HEK293 (cell line): ENCODE measurements at regions not wholly inside any gene's neighbourhood (a gene's known extent, or its start where the extent isn't known, plus 50 kb on each side); places are given as distances from the start of the nearest gene placed in this dataset.
A peak's percentile ranks its signal among the peaks of the same experiment; 100 is the strongest.

Experiments
- CTCF ChIA-PET: fragments of 350-600 bp; formaldehyde crosslinking; extraction: SDS; loops from one replicate; lab custom pipeline; 2021; ENCODE audit warnings: antibody characterized with exemption; lab: Yijun Ruan, JAX
- POLR2A ChIA-PET: fragments of 300-600 bp; formaldehyde crosslinking; extraction: SDS; loops from one replicate; lab custom pipeline; 2020; ENCODE audit warnings: antibody characterized with exemption, inconsistent platforms; lab: Yijun Ruan, JAX
- H3K27ac ChIP-seq: fragments of 200-500 bp; sonication (Bioruptor generic); 2 replicates; pipeline ENCODE4 v1.5.1; 2014; ENCODE audit warnings: low read depth, low read length, control low read depth, inconsistent platforms; ENCODE audit errors: extremely low read depth
- H3K36me3 ChIP-seq, 2 experiments: fragments of 200-500 bp in 1 of 2; sonication (Bioruptor generic) in 1 of 2; 1 replicate in 1 of 2; 2 replicates in 1 of 2; pipeline ENCODE4 v1.5.1; 2014 to 2017; ENCODE audit warnings: inconsistent platforms in 2 of 2, low read length in 2 of 2; ENCODE audit not compliant: control insufficient read depth in 2 of 2, insufficient read depth in 1 of 2
- H3K4me1 ChIP-seq: fragments of 200-500 bp; sonication (Bioruptor generic); 2 replicates; pipeline ENCODE4 v1.5.1; 2014; ENCODE audit warnings: mild to moderate bottlenecking, low read length, inconsistent platforms; ENCODE audit not compliant: control insufficient read depth, insufficient read depth
- H3K4me3 ChIP-seq: 2 replicates; pipeline ENCODE4 v1.5.1; 2011; ENCODE audit warnings: low read depth, mild to moderate bottlenecking, control low read depth, low read length, moderate library complexity
- H3K9me3 ChIP-seq: fragments of 200-500 bp; sonication (Bioruptor generic); 2 replicates; pipeline ENCODE4 v1.5.1; 2014; ENCODE audit warnings: low read depth, low read length, inconsistent platforms; ENCODE audit not compliant: control insufficient read depth, insufficient read depth
- RBAK ChIP-seq: fragments of 450-650 bp; formaldehyde crosslinking; IDR thresholded peaks from 2 replicates; pipeline ENCODE4 v1.5.1; 2016; ENCODE audit warnings: missing biosample characterization, missing genetic modification characterization
- SETDB1 ChIP-seq: IDR thresholded peaks from one replicate; pipeline ENCODE4 v1.6.1; 2017; ENCODE audit warnings: mild to moderate bottlenecking, low read length, moderate library complexity, mixed read lengths; ENCODE audit not compliant: insufficient read length
- ZBTB48 ChIP-seq: fragments of 450-650 bp; formaldehyde crosslinking; IDR thresholded peaks from 2 replicates; pipeline ENCODE4 v1.5.1; 2016; ENCODE audit warnings: missing biosample characterization, missing genetic modification characterization
- ZNF133 ChIP-seq: fragments of 450-650 bp; formaldehyde crosslinking; IDR thresholded peaks from 2 replicates; pipeline ENCODE4 v1.5.1; 2016; ENCODE audit warnings: missing biosample characterization, missing genetic modification characterization
- ZNF146 ChIP-seq: fragments of 450-650 bp; formaldehyde crosslinking; IDR thresholded peaks from 2 replicates; pipeline ENCODE4 v1.5.1; 2016; ENCODE audit warnings: missing biosample characterization, missing genetic modification characterization
- ZNF19 ChIP-seq: fragments of 450-650 bp; formaldehyde crosslinking; IDR thresholded peaks from 2 replicates; pipeline ENCODE4; 2016; ENCODE audit warnings: missing biosample characterization, missing genetic modification characterization, low read depth
- ZNF239 ChIP-seq: fragments of 450-650 bp; formaldehyde crosslinking; IDR thresholded peaks from 2 replicates; pipeline ENCODE4 v1.5.1; 2016; ENCODE audit warnings: missing biosample characterization, missing genetic modification characterization
- ZNF830 ChIP-seq: fragments of 450-650 bp; IDR thresholded peaks from 2 replicates; pipeline ENCODE4 v1.5.0; 2018; ENCODE audit warnings: missing biosample characterization, missing genetic modification characterization, low read depth, mild to moderate bottlenecking, moderate library complexity
- TF ChIP-seq, protein P1 (sequence below): fragments of 450-650 bp; formaldehyde crosslinking; IDR thresholded peaks from 2 replicates; pipeline ENCODE4 v1.5.1; 2016; ENCODE audit warnings: missing biosample characterization, missing genetic modification characterization
- TF ChIP-seq, protein P2 (sequence below): fragments of 450-650 bp; formaldehyde crosslinking; IDR thresholded peaks from 2 replicates; pipeline ENCODE4 v1.5.1; 2017; ENCODE audit warnings: missing biosample characterization, missing genetic modification characterization
- TF ChIP-seq, protein P3 (sequence below): fragments of 450-650 bp; formaldehyde crosslinking; IDR thresholded peaks from 2 replicates; pipeline ENCODE4 v1.5.1; 2016; ENCODE audit warnings: missing biosample characterization, missing genetic modification characterization
- TF ChIP-seq, protein P4 (sequence below): fragments of 450-650 bp; formaldehyde crosslinking; IDR thresholded peaks from 2 replicates; pipeline ENCODE4 v1.5.1; 2016; ENCODE audit warnings: missing biosample characterization, missing genetic modification characterization

DNA sequence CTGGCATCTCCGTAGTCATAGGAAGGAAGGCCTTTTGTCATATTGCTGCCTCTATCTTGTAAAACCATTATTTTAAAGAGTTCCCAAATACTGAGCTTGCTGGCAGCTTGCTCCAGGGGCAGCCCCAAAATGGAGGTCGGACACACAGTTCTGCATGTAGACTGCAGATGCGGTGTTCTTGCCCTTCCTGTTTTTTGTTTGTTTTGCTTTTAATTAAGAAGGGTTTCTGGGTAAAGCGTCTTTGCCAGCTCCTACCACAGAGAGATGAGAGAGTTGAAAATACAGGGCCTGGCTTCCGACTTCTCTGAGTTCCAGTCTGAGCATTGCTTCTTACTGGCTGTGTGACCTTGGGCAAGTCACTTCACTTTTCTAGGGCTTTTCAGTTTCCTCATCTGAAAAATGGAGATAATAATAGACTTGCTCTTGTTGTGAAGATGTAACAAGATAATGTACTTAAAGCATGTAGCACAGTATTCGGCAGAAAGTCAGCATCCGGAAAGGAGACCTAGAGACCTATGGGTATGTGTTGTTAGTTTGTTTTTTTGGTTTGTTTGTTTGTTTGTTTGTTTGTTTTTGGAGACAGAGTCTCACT, 67.8 kb upstream of the GSE1 start:
- Histone ChIP-seq H3K27ac (no peak overlapping the region), H3K4me3 (no peak overlapping the region)
- CTCF ChIA-PET: interaction anchor here (0.7 kb wide), 1 partner anchor 468 kb away, joined by 3 read pairs; no protein-coding TSS in a partner anchor
- TF ChIP-seq ZBTB48 (tag by site-specific recombination) (no peak), ZNF239 (no peak)
- TF ChIP-seq, protein P1, sequence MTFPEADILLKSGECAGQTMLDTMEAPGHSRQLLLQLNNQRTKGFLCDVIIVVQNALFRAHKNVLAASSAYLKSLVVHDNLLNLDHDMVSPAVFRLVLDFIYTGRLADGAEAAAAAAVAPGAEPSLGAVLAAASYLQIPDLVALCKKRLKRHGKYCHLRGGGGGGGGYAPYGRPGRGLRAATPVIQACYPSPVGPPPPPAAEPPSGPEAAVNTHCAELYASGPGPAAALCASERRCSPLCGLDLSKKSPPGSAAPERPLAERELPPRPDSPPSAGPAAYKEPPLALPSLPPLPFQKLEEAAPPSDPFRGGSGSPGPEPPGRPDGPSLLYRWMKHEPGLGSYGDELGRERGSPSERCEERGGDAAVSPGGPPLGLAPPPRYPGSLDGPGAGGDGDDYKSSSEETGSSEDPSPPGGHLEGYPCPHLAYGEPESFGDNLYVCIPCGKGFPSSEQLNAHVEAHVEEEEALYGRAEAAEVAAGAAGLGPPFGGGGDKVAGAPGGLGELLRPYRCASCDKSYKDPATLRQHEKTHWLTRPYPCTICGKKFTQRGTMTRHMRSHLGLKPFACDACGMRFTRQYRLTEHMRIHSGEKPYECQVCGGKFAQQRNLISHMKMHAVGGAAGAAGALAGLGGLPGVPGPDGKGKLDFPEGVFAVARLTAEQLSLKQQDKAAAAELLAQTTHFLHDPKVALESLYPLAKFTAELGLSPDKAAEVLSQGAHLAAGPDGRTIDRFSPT: no peak
- TF ChIP-seq, protein P2, sequence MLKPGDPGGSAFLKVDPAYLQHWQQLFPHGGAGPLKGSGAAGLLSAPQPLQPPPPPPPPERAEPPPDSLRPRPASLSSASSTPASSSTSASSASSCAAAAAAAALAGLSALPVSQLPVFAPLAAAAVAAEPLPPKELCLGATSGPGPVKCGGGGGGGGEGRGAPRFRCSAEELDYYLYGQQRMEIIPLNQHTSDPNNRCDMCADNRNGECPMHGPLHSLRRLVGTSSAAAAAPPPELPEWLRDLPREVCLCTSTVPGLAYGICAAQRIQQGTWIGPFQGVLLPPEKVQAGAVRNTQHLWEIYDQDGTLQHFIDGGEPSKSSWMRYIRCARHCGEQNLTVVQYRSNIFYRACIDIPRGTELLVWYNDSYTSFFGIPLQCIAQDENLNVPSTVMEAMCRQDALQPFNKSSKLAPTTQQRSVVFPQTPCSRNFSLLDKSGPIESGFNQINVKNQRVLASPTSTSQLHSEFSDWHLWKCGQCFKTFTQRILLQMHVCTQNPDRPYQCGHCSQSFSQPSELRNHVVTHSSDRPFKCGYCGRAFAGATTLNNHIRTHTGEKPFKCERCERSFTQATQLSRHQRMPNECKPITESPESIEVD (tag by site-specific recombination): no peak
- TF ChIP-seq, all 188 proteins: peak for 0
- no peaks in the 10 kb centered on the region for H3K36me3 ChIP-seq
- POLR2A ChIA-PET: no interaction called here
- H3K9me3 ChIP-seq: no peaks in the 10 kb centered on the region
- H3K4me1 ChIP-seq: no peaks in the 10 kb centered on the region

DNA sequence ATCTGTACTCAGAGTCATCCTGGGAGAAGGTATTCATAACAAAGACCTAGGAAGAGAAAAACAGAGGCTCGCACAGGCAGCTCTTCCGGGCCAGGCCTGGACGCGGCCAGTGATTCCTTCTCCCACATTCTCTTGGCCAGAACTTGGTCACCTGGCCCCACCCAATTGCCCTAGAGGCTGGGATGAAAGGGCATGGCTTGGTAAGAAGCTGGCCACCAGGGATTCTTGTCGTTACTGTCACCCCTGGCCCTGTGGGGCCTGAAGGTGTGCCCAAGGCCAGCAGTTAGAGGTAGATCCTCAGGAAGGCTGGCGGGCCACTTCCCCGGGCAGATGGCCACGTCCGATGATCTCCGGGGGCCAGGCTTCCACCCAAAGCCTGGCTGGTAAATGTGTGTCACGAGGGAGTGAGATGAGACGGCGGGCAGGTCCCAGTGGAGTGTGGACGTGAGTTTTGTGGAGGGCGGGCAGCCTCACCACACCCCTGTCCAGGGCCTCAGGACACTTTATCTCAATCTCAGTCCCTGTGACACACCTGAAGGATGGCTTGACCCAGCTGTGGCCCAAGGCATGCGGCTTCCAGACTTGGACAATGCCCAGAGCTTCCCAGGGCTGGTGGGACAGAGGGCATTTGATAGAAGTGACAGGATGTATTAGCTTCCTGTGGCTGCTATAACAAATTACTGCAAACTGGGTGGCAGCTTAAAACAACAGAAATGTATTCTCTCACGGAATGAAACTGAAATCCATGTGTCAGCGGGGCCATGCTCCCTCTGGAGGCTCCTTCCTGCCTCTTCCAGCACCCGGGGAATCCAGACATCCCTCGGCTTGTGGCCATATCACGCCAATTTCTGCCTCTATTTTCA, 66.3 kb upstream of the GSE1 start:
- no peak overlapping the region for H3K27ac ChIP-seq
- TF ChIP-seq RBAK (tag by site-specific recombination) (no peak), SETDB1 (peak; percentile 18)
- TF ChIP-seq, protein P3, sequence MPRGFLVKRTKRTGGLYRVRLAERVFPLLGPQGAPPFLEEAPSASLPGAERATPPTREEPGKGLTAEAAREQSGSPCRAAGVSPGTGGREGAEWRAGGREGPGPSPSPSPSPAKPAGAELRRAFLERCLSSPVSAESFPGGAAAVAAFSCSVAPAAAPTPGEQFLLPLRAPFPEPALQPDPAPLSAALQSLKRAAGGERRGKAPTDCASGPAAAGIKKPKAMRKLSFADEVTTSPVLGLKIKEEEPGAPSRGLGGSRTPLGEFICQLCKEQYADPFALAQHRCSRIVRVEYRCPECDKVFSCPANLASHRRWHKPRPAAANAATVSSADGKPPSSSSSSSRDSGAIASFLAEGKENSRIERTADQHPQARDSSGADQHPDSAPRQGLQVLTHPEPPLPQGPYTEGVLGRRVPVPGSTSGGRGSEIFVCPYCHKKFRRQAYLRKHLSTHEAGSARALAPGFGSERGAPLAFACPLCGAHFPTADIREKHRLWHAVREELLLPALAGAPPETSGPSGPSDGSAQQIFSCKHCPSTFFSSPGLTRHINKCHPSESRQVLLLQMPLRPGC (tag by site-specific recombination): no peak
- H3K36me3 ChIP-seq: no peaks in the 10 kb centered on the region
- no peaks in the 10 kb centered on the region for H3K4me1 ChIP-seq
- CTCF ChIA-PET: interaction anchor here (1.0 to 1.3 kb wide), 3 partner anchors 54 to 128 kb away, joined by 3 to 4 read pairs (median 4); no protein-coding TSS in a partner anchor
- no peaks in the 10 kb centered on the region for H3K9me3 ChIP-seq
- POLR2A ChIA-PET: no interaction called here
- no peak overlapping the region for H3K4me3 ChIP-seq

DNA sequence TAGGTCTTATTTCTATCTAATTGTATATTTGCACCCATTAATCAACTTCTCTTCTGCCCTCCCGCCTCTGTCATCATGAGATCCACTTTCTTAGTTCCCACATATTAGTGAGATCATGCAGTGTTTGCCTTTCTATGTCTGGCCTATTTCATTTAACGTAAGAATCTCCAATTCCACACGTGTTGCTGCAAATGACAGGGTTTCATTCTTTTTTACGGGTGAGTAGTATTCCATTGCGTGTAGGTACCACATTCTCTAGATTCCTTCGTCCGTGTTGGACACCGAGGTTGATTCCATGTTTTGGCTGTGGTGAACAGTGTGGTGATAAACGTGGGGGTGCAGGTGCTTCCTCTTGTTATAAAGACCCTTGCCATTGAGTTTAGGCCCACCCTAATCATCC, 64.7 kb upstream of the GSE1 start:
- POLR2A ChIA-PET: no interaction called here
- no peak overlapping the region for H3K27ac ChIP-seq
- no peaks in the 10 kb centered on the region for H3K4me1 ChIP-seq

More for the DNA sequence above, 64.7 kb upstream of the GSE1 start:
- Histone ChIP-seq H3K36me3 (no peaks in the 10 kb centered on the region), H3K4me3 (no peak overlapping the region), H3K9me3 (no peaks in the 10 kb centered on the region)
- TF ChIP-seq, protein P2 (tag by site-specific recombination): no peak
- TF ChIP-seq ZNF133 (0 out of 2 replicates have a peak, but pooled peaks have one; percentile 38), ZNF146 (tag by site-specific recombination) (peak; percentile 96), ZNF19 (tag by site-specific recombination) (no peak), ZNF830 (tag by site-specific recombination) (no peak)
- TF ChIP-seq, protein P4, sequence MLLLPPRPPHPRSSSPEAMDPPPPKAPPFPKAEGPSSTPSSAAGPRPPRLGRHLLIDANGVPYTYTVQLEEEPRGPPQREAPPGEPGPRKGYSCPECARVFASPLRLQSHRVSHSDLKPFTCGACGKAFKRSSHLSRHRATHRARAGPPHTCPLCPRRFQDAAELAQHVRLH (tag by site-specific recombination): peak; percentile 91
- CTCF ChIA-PET: interaction anchor here (0.6 to 0.8 kb wide), 4 partner anchors 18 to 101 kb away, joined by 3 to 5 read pairs (median 3); no protein-coding TSS in a partner anchor
